ENCODE measurements at regions not wholly inside any gene's neighbourhood (a gene's known extent, or its start where the extent isn't known, plus 50 kb on each side); places are given as distances from the start of the nearest gene placed in this dataset.
"Not testable (repeated sequence)": the region's sequence is repeated elsewhere in the genome, so short reads cannot be mapped to it uniquely, and the experiment has no call there.

DNA sequence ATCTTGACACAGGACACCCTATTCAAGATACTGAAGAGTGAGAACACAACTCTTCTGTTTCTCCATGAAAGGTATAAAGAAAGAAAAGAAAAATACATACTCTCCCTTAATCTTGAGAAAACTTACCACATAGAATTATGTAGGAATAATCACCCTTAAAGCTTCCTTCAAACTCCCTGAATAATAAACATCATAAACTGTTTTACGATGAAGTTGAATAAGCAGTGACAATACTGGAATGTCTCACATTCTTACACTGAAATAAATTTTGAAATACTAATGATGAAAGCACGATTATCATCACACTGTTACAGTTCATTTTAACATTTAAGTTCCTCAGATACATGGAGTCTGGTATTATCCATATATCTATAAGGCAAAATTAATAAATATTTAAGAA is 306.2 kb downstream of the IPMK start:
- DNase-seq (ENCODE audit: low spot score) = no peak

DNA sequence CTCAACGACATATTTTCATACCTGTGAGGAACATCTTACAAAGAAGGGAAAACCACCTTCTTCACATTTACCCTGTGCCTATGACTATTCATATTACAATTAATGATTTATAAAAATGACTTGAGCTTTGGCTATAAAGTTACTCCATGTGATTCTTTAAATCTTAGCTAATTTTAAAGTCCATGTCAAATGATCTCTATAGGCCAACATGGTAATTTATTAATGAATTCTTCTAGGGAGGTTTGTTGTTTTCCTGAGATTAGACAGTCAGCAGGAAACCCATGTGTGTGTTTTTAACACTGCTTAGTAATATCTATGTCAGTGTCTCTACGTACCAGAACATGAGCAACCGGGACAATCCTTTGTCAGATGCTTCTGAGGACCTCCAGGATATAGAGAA is 307.3 kb downstream of the IPMK start:
- no peak for DNase-seq (ENCODE audit: low spot score)

DNA sequence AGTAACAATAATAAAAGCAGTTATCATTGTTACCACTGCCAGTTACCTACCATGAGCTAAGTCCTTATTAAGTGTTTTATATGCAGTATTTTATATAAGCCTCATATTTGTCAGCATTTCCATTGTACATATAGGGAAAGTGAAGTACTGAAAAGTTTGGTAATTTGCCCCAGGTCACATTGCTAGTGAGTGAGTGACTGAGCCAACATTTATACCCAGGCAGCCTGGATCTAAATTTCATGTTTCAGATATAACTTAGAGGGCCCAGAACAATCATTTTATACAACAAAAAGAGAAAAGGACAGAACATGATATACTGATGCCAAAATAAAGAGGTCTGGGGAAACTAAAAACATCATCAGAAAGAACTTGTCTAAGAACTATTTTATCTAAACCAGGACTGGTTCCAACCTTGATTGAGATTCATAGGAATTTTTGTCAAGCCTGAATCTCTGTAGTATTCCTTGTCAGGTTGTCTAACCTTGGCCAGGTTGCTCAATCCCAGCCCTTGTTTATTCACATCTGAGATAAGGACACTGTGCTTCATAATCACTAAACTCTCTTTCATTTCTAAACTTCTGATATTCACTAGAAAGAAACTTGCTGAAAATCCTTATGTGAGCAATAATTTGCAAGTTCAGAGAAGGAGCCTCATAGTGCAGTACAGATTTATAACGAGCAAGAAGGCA is 308.2 kb downstream of the IPMK start:
- DNase-seq (ENCODE audit: low spot score) = no peak

DNA sequence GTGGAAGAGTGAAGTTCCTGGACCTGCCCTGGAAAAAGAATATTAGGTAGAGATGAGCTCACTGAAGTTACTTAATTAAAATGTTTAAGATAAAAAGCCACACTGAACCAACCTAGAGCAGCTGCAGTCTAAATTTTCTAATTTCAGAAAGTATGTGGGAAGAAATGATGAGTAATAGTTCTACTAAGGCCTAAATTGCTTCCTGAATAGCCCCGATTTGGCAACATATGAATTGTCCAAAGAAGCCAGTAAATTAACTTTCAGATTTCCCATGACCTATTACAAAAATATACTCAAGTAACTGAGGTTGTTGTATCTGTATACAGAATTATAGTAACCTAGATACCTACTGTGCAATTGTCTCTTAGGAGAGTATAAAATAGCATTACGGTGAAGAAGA is 312.6 kb downstream of the IPMK start:
- DNase-seq (ENCODE audit: low spot score) = no peak

DNA sequence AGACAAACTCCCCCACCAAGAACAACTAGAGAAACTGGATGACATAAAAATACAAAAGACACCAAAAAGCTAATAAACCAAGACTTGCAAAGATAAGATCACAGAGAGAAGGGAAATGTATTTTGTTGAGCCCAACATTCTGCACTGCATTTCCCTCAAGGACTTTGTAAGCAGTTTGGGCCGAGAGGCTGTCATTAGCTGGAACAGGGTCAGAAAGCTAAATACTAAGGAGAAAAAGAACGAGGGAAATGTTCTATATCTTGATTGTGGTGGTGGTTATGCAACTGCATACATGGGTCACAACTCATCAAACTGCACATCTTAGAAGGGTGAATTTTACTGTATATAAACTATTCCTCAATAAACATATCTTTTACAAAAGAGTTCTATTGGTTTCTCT is 315.0 kb downstream of the IPMK start:
- DNase-seq (ENCODE audit: low spot score) = no peak

DNA sequence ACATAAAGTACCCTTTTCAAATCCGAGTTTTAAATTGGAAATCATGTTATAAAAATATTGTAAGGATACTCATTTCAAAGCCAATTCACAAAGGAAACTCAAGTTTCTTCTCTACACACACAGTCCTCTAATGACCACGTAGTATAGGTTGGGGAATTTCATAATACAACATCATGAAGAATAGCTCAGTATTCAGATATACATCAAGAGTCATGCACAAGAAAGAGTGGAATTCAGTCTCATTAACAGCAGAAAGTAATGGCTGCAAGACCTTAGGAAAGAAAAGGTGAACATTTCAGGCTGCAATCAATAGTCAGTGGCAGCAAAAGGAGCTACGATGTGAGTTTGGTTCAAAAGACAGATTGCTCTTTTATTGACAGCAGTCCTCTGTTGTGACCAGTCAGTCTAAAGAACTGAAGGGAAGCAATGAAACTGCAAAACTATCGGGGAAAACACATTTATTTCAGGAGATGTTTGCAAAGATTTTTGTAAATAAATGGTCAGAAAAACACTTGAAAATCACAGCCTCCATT is 317.2 kb downstream of the IPMK start:
- no peak for DNase-seq (ENCODE audit: low spot score)

DNA sequence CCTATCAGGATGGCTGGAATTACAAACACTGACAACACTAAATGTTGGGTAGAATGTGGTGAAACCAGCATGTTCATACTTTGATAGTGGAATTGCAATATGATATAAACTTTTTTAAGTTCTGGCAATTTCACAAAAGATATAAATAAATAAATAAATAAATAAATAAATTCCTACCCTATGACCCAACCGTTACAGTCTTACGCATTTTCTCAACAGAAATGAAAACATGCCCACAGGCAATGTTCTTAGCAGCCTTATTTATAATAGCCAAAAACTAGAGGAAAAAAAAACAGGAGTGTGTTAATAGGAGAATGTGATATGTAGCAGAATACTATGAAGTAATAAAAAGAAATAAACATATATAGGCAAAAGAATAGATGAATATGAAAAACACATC is 318.9 kb downstream of the IPMK start:
- no peak for DNase-seq (ENCODE audit: low spot score)

DNA sequence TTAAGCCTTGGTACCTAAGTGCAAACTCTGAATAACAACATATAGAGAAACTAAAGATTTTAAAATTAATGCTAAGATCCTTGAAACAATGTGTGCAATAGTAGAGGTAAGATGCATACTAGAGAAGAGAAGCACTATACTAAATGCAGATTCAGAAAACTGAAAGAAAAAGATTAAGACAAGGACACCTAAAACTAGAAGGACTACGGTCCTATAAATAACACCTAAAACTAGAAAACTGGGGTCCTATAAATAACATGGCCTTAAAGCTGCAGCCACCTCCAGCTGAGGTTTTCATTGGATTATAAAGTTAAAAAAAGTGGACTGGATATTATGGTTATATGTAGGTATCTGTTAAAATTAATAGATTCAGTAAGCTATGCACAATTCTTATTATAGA is 320.9 kb downstream of the IPMK start:
- DNase-seq (ENCODE audit: low spot score) = no peak

DNA sequence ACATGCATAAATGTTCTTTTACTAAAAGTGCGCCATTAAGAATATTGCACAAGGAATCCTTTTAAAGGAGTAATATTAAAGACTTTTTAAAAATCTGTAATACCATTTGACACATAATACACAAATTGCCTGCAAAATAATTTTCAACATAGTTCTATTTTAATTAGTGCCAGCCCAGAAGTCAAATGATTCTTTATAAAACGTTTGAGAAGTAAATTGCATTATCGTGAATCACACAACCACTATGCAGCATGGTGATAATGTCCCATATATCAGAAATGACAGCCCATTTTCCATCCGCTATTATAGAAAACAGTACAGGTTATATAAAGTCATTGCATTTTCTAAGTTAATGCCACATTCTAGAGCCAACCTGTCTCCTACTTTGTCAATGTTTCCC is 324.0 kb downstream of the IPMK start:
- DNase-seq (ENCODE audit: low spot score) = no peak

DNA sequence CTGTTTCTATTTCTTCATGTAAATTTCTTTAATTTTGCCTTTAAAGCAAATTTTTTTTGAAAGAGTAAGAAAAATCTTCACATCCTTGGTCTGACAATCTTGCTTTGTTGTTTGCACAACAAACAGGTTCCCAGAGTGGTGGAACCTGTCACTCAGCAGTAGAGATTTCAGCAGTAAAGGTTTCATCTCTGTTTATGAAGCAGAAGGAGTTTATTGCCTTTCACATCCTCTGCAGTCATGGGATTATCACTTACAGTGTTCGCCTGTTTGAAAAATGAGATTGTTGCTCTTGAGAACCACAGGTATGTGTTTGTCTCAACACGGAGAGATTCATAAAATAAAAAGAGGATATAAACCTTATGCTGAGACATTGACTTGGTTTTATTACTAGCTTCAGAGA is 342.6 kb downstream of the IPMK start:
- DNase-seq (ENCODE audit: low spot score) = no peak

DNA sequence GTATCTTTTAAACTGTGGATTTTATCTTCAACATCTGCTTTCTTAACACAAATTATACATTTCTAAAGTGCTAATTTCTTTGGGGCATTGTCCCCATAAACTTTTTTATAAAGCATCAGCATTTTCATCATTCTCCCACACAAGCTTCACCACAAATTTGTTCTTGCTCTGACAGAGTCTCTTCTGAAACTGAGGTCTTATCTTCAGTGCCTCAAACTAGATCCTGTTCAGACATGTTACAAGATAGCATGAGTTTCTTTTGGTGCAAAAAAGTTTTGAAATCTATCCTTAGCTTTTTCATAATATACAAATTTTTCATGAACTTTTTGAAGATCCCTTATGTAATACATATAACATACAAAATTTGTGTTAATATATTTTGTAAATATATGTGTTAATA is 346.6 kb downstream of the IPMK start:
- DNase-seq (ENCODE audit: low spot score) = no peak

DNA sequence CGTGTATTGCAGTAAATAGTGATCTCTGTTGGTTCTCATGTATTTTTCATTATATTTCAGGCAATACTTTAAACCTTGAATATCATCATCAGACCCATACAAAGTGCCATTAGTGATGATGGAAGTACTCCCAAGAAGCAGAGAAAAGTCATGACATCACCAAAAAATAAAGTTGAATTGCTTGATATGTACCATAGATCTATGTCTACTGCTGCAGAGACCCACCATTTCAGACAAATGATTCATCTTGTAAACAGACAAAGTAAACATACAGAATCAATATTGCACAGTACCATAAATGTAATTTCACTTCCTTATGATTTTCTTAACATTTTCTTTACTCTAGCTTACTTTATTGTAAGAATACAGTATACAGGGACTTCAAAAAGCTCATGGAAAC is 347.8 kb downstream of the IPMK start:
- no peak for DNase-seq (ENCODE audit: low spot score)

DNA sequence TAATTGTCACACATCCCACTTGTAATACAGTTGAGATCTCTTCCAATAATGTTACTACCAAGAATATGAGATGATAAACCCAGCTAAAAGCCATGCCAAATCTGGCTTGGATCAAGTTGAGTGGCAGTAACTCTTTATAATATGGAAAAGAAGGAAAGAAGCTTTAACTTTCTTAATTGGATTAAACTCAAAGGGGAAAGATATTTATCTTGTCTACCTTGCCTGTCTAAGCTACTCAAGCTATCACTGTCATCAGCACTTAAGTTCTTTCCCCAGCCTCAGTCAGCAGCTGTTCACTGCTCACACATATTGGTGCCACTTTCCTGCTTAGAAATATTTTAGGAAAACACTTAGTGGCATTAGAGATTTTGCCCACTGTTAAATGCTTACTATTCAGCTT is 350.7 kb downstream of the IPMK start:
- DNase-seq (ENCODE audit: low spot score) = no peak

DNA sequence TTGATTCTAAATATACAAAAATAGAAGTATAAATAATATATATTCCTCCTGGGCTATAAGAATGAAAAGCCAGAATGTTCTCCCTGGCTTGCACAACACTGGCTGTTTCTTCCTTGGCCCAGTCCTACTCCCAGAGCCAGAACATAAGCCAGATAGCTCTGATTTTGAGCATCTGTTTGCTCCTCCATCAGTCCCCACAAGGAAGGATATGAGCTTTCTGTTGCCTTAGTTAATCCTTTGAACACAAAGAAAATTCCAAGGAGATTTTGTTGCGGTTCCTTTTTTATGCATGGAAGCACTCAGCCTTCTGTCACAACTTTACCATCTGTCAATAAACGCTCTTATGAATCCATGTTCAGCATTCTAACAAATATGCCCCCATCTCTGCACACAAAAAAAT is 361.8 kb downstream of the IPMK start:
- no peak for DNase-seq (ENCODE audit: low spot score)

DNA sequence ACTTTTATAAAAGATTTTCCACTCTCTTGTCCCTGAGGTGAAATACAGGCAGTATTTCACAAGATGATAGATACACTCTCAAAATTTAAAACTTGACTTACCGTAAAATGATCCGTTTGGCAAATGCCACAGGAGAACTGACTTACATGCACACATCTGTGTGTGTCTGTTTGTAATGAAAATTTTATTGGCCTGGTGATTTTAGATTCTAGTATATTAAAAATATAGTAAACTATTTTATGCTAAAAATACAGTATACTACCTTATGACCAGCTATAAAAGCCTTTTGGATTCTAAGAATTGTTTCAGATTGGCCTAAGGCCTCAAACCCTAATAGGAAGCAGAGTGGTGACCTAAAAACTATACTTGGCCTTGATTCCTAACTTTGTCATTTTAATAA is 362.7 kb downstream of the IPMK start:
- no peak for DNase-seq (ENCODE audit: low spot score)

DNA sequence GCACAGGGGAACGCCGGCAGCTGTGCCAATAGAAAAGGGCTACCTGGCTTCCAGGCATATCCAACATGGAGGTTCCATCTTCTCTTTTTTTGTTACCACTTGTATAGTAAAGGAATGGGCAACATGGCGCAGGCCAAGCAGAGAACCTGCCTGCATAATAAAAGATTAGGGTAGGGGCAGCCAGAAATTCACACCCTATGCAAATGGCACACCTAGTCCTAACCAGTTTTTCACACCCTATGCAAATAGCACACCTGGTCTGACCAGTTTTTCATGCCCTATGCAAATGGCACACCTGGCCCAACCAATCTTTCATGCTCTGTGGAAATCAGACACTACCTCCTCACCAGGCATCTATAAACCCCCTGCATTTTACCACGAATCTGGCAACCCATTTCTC is 369.5 kb downstream of the IPMK start:
- DNase-seq (ENCODE audit: low spot score) = no peak

DNA sequence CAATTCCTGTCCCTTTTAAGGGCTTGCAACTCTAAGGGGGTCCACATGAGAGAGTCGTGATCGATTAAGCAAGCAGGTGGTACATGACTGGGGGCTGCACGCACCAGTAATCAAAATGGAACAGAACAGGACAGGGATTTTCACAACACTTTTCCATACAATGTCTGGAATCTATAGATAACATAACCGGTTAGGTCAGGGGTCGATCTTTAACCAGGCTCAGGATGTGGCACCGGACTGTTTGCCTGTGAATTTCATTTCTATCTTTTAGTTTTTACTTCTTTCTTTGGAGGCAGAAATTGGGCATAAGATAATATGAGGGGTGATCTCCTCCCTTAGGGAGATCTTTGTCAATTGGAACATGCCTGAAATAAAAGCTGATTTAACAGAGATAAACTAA is 370.1 kb downstream of the IPMK start:
- DNase-seq (ENCODE audit: low spot score) = no peak

DNA sequence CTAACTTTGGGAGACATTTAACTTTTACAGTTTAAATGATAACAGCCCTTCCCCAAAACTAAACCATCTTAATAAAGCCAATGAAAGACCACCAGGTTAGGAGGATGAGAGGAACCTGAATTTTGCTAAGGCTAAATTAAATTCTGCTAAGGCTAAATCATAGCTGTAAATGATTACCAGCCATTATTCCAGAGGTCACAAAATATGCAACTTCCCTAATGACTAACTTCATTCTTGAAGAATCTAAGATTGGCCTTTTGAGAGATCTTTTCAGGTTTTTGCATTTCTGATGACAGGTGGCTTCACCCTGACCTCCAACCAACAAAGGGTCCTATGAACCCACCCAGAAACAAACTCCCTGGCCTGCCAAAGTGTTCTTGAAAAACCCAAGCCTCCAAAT is 373.3 kb downstream of the IPMK start:
- no peak for DNase-seq (ENCODE audit: low spot score)

DNA sequence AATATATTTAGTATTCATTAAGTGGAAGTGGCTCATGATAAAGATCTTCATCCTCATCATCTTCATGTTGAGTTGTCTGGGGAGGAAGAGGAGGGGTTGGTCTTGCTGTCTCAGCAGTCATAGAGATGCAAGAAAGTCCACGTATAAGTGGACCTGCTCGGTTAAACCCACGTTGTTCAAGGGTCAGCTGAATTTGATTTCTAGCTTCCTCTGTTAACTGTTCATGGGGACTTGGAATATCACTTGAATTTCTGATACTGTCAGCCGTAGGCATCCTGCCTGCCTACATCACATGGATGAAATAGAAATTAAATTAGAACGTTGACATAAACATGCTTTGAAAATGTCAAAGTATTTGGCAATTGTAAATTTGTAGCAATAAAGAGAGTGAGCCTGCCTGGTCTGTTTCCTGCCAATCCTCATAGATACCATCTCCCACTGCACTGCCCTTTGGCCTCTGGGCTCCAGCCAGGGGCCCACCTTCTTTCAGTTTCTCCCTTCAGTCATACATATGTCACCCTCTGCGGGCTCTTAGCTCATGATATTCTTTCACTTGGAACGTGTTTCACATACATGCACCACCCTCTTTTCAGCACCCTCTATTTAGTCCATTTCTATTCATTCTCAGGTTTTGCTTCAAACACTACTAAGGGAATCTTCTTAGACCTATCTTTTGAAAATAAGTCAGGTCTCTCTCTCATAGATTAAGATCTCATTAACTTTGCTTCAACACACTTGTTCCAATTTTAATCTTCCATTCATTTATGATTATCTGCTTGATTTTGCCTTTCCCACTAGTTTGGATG is 376.3 kb downstream of the IPMK start:
- DNase-seq (ENCODE audit: low spot score) = no peak

DNA sequence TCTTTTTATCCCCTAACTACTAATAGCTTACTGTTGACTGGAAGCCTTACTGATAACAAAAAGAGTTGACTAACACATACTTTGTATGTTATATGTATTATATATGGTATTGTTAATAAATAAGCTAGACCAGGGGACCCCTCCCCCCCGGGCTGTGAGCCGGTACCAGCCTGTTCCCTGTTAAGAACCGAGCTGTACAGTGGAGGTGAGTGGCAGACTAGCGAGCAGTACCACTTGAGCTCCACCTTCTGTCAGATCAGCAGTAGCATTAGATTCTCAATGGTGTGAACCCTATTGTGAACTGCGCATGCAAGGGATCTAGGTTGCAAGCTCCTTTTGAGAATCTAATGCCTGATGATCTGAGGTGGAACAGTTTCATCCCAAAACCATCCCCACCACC is 377.0 kb downstream of the IPMK start:
- no peak for DNase-seq (ENCODE audit: low spot score)

DNA sequence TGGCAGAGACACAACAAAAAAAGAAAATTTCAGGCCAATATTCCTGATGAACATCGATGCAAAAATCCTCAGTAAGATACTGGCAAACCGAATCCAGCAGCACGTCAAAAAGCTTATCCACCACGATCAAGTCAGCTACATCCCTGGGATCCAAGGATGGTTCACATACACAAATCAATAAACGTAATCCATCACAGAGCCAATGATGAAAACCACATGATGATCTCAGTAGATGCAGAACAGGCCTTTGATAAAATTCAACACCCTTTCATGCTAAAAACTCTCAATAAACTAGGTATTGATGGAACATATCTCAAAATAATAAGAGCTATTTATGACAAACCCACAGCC is 382.1 kb downstream of the IPMK start:
- not testable (repeated sequence) for DNase-seq (ENCODE audit: low spot score)

DNA sequence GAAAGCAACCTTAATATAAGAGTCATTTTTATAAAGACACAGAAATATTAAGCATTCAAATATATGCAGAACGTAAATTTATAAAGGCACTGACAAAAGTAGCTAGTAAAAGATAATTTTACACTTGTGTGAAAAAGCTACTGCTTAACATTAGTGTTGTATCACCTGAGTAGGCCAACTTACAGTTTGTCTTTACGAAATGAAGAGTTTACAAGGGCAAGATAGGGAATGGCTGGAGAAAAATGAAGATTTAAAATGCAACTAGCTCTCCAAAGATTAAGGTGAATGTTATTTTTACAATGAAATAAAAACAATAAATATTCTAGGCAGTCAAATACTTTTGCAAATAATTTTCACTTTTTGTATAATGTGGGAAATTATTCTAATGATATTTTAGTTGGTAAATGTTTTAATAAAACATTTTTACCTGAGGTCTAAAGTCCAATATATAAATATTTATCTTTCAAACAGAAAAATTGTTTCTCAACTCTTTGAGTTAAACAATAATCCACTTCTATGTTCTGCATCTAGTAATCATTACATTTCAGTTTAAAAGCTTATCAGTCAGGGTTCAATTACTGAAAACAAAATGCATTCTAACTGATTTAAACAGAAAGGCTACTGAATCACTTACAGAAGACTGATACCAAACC is 382.6 kb downstream of the IPMK start:
- no peak for DNase-seq (ENCODE audit: low spot score)

DNA sequence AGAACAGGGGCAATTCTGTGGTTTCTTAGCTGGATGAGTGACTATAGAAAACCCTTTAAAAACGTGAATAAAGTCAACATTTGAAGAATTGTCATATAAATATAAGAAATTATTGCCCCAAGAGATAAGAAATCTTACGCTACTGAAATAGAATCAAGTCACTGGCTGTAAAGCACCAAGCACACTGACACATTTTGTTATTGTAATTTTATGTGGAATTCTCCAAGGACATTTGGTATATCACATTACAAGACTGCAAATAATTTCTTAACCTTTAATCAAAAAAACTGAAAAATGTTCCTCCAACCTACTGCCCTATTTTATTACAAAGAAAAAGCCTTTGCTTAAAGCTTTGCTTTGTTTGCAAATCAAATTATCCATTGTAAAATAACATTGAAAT is 383.3 kb downstream of the IPMK start:
- DNase-seq (ENCODE audit: low spot score) = no peak
